Amniotic epithelial cell (primary cell): ENCODE measurements at regions not wholly inside any gene's neighbourhood (a gene's known extent, or its start where the extent isn't known, plus 50 kb on each side); places are given as distances from the start of the nearest gene placed in this dataset.

Source experiments
- DNase-seq: peaks from one replicate; pipeline ENCODE4 v3.0.0-alpha.2; 2010; ENCODE audit warnings: low read depth

DNA sequence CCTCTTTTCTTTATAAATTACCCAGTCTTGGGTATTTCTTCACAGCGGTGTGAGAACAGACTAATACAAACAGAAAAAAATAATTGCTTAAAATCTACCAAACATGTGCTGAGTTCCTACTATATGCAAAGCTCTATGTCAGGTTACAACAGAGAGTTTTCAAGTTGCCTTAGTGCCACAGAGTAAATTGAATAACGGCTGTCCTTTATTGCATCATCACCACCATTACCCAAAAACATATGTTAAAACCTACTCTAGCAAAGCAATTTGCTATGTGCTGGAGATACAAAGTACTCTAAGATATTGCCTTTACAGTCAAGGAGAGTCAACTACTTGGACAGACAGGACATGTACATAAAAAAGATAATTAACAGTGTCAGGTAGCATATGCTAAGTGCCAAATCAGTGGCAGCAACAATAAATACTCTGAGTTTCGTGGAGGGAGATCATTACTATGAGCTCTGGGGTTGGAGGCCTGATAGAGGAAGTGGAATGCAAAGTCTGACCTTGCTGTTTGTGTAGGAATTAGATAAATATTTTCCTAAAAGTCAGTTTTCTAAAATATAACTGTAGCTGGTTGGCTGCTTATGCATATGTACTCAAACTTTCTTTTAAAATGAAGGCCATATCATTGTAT, 1058.7 kb upstream of the WWC1 start:
- no peak for DNase-seq

DNA sequence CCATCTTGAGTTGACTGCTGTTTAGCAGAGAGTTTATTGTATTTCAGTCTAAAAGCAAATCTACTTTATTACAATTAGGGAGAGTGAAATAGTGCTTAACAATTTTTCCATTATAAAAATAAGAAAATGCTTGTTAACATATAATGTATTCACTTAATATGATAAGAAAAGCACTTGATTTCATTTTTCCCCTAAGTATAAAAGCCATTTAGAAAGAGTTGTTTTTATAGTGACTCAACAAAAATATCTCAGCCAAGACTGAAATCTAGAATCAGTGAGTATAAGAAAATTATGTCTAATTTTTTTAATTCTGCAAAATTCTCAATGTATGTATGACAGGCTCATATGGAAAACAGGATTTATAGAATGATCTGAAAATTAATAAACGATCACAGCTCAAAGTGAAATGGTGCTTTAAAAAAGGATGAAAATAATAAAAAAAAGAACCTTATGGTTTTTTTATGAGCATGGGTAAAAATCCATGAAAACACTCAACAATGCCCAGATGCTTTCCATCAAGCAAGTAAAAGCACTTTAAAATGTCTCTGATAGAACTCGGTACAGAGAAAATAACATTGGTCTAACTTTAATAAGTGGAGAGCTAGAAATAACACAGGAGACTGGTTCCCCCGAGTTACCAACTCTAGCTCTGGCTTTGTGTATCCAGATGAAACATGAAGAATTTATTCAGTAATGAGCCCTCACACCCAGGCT, 1057.8 kb upstream of the WWC1 start:
- no peak for DNase-seq

DNA sequence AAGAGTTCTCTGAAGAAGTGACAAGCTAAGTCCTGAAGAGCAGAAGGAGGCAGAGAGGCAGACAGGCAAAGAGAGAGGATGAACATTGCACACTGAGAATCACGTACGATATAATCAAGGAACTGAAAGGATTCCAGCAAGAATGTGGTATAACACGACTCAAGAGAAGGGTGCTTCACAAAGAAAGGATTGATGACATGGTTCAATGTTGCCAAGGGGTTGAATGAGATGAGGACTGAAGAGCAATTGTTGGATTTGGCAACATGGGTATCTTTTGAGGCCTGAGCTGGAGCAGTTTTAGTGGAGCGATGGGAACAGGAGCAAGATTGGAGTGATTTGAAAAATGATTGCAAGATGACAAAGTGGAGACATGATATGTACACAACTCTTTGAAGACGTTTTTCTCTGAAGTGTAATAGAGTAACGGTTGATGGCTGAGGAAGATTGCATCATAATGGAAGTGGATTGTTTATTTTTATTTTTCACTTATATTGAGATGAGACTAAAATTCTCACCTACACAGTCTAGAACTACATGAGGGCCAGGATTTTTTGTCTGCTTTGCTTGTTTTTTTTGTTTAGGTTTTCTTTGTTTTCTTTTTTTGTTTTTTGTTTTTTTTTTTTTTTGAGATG, 1049.9 kb upstream of the WWC1 start:
- no peak for DNase-seq

DNA sequence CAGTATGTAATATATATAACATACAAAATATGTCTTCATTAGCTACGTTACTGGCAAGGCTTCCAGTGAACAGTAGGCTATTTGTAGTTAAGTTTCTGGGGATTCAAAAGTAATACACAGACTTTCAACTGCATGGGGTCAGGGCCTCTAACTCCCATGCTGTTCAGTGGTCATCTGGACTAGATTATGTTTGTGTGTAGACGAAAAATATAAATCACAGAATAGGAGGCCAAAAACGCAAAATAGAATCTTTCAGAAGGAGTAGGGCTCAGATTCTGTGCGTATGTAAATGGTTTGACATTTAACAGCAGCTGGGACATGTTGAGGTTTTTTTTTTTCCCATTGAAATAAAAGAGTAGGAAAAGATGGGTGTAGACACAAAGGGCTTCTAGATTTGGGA, 1048.7 kb upstream of the WWC1 start:
- DNase-seq, result no peak

DNA sequence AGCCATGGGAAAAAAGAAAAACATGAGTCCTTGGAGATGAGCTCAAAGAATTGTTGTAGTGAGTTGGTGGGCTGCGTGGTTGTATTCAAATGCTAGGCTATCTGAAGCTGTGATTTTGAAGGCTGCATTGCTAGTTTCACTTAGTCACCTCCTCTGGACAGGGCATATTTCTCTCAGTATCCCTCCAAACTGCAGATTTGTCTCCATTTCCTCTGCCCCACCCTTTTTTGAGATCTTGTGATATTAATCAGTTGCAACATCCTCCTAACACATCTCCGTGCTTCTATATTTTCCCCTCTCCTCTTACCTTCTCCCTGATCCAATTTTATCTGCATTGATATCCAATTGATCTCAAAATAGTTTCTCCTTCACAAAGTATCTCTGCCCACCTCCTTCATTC, 1048.0 kb upstream of the WWC1 start:
- no peak for DNase-seq

DNA sequence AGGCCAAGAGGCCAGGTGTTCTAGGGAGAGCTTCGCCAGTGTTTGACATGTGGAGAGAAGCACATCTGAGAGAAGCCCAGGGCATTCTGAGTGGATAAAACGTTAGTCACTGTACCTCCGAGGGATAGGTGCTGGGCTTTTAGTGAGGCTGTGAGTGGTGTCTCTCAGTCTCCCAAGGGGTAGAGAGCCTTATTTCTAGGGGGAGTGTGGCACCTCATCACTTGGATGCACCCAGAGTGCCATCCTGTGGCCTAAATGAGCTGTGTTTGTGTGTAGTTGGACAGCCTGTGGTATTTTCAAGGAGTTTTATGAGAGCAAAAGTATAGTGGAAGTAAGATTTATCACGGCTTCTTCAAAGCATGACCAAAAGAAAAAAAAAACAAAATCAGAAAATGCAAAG, 1046.9 kb upstream of the WWC1 start:
- peak; percentile 42 for DNase-seq

DNA sequence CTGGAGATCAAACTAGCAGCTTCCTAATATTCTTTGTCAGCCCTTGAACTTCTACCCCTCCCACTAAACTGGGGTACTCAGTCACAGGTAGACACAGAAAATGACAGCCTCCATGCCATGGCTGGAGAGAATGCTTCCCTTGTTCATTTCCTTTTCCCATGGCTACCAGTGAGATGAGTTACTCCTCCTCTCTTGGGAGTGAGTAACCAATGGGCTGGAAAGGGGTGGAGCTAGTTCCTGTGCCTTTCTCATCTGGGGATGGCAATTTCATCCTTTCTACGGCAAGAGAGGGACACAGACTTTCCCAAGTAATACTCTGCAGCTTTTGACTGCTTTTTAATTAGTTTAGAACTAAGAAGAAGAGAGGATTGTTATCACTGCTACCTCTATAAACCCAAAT, 1045.6 kb upstream of the WWC1 start:
- DNase-seq, result peak; percentile 20

DNA sequence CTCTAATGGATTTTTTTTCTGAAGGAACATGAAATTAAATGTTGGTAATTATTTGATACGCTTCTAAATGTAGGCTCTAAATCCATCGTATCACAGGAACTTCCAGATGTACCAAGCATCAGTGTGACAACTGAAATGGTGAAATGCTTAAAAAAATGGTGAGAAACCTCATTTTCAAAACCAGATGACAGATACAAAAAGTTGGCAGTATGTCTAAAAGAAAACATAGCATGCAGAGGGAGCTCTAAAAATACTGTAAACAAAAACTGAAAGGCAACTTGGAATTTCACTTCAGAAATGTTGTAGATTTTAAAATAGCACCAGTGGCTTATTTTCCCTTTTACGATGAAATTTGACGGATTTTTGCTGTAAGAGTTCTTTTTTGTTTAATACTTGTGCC, 1043.6 kb upstream of the WWC1 start:
- DNase-seq, result no peak

DNA sequence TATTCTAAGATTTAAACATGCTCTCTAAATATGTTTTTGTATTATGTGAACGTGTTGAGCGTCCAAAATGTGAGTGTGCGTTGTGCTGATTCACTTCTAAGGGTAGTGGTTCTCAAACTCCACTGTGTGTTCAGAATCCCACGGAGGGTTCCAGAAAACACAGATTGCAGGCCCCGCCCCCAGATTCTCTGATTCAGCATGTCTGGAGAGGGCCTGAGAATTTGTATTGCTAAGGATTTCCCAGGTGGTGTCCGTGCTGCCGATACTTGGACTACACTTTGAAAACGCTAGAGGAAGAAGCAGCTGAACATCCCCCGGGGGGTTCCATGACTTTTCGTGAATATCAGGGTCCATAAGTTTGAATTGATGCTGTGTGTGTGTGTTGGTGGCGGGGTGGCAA, 1043.2 kb upstream of the WWC1 start:
- DNase-seq, result peak; percentile 30

DNA sequence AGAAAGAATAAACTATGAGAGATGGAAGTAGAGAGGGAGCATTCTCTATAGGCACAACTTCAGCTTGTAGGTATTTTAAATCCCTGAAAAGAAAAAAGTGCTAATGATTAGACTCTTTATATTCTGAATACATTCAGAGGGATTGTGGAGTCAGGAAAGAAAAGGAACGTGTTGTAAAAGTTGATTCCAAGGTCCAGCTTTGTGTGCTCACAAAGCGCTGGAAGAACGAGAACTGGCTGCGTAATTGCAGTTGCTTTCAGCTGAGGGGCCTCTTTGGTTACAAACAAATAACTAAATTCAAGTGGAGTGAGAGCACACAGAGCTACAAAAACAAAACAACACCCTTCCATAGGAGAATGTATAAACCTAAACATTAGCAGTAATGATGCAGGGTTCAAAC, 1040.4 kb upstream of the WWC1 start:
- DNase-seq, result no peak

DNA sequence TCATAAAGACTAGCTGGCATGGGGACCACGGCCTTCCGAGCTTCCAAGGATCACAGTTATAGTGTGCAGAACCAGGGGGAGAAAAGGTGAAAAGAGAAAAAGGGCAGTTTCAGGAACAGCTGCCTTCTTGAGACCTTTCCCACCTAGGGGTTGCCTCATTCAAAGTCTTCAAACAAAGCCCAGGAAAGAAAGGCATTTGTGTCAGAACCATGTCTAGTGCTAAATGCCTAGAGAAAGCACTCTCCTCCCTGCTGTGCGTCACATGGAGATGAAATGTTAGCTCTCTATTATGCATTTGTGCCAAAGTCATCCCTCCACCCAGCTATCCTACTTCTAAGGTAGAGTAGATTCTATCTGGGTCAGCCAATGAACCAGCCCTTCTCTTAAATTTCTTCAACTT, 1037.3 kb upstream of the WWC1 start:
- DNase-seq, result no peak

DNA sequence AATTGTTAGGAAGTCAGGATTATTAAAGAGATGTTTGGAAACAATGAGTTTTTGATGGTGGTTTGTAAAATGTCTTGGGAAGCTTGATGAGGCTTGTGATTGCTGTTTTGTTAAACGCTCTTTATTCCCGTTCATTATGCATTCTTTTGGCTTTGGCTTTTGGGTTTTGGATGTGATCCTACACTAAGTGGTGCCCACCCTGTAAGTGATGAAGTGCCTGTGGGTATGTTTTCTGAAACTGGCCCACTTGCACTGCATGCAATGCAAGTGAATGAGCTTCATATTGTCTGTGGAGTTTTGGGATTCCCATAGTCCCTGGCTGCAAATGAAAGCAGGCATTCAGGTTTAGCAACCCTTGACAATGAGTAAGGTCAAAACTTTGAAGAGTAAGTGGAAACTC, 1035.5 kb upstream of the WWC1 start:
- DNase-seq, result no peak

DNA sequence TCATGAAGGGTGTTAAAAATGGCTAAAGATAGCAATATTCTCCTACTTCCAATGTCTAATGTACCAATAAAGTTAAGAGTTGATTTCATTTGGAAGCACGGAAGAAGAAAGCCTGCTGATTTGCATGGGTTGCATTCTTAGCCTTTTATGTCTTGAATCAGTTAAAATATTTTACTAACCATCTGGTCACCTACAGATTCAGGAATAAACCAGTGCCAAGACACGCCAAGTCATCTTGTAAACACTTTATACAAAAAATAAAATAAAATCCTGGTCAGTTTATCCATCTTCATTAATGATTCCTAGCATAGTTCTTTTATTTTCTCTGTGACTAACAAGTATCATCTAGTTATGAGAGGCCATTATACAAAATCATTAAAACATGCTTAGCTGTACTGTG, 1031.6 kb upstream of the WWC1 start:
- no peak for DNase-seq

DNA sequence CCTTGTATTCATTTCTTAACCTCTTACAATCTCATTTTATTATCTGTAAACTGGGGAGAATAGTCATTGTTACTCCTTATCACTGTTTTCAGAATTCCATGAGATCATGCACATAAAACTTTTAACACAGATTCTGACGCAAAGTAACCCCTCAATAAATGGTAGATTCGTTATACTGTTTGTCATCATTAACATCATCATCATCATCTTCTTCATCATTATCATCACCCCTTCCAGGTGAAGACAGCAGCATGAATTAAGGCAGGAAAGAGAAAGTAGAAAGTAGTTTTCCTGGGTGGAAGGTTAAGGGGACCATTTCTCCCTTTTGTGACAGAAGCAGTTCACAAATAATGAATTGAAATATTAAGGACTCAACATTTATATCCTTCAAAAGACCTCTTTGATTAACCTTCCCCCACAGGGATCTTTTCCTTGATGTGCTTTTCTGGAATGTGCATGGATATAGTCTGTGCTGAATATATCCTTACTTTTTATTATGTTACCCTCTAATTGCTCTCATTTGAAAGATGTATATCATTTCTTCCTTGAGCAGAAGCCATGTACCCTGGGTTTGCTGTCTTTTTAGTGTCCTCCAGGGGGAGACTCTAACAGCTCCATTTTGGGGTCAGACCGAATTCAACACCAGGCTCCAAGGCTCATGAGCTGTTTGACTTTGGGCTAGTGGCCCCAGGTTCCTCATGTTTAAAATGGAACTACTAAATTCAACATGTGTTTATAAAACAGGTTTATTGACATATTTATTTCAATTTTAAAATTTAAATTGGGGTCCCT, 1029.9 kb upstream of the WWC1 start:
- peak; percentile 14 for DNase-seq

DNA sequence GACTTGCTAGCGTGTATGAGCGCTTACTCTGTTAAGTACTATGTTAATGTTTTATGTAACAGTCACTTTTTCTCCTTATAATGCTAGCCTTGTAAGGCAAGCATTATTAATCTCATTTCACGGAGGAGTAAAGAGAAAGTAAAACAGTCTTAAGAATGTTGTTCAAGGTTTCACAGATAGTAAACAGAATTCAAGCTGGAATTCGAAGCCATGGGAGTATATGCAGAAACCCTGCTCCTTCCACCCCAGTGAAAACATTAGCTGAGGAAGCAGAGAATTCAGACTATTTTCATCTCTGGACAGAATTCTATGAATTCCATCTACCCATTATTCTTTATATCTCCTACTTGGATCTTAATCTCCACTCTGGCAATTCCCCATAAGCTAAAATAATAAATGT, 1028.3 kb upstream of the WWC1 start:
- DNase-seq, result peak; percentile 48

DNA sequence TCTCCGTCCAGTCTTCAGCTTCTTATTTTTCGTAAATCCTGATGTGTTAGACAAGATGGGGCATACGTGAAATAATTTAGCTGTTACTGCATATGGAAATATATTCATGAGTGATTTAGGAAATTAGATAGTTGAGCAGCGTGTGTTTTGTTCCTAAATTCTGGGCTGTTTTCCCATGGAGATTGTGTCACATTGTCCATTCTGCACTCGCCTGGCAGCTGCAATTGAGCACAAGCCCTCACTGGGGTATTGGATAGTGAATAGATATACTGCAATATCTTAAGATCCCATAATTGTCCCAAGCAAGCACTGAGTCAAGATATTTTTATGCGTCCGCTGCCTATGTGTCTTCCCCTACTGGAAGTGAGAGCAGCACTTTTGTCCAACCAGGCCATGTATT, 1027.1 kb upstream of the WWC1 start:
- DNase-seq, result no peak

DNA sequence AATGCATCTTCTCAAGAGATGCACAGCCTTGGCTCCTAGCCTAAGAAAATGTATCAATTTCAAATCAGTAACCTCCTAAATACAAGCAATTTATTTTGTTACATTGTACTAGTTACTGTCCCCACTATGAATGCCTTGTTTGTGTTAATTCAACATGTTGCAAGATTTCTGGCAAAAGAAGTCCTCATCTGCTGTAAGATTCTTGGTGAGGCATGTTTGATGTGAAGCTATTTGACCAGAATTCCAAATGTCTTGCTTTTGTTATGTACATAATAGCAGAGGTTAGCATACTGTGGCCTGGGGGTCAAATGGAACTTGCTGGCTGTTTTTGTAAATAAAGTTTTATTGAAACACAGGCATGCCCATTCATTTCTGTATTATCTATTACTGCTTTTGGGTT, 1023.1 kb upstream of the WWC1 start:
- no peak for DNase-seq

DNA sequence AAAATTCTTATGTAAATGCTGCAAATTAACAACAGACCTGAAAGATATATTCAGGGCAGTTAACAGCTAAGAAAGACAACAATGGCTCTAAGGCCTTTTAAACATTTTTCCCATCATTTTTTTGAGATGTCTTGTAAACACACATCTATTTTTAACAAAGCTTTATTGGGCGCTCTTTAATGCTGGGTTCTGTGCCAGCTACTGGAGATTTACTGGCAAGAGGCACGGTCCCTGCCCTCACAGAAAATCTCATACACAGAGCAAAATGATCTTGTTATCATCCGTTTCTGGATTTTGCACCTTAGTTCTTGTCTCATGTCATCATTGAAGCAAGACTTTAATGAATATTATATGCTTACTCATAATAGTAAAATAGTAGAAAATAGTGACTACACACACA, 1022.3 kb upstream of the WWC1 start:
- DNase-seq, result no peak

DNA sequence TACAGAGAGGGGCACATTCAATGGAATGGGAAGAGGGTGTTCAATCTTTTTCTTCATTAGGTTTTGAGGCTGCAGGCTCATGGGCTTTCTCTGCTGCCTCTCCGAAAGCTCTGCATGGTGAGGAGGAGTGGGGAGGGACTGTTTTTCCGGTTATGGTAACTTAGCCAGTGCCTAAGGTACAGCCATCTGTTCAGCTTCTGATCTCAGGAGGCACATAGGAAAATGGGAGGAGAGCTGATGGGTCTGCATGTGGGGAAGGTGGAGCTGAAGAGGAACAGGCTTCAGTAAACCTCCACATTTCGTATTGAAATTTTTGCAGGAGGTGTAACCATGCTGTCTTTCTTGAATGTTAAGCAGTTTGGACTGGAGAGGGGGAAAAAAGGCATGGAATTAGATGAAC, 1020.4 kb upstream of the WWC1 start:
- DNase-seq, result no peak

DNA sequence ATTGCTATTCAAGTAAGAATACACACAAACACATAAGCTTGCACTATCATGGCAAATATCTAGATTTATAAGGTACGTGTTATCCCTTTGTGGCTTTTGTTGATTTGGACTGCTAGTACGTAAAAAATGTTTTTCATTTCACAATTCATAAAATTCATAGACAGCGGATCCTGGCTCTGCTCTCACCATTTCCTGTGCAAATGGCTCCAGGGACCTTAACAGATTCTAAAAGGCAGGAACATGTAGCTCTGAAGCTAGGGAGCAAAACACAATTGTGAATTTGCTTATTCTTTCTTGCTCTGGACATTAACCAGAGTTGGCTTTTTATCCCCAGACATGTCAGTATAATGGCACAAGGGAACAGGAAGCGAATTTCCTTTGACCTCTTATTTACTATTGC, 1019.9 kb upstream of the WWC1 start:
- no peak for DNase-seq

DNA sequence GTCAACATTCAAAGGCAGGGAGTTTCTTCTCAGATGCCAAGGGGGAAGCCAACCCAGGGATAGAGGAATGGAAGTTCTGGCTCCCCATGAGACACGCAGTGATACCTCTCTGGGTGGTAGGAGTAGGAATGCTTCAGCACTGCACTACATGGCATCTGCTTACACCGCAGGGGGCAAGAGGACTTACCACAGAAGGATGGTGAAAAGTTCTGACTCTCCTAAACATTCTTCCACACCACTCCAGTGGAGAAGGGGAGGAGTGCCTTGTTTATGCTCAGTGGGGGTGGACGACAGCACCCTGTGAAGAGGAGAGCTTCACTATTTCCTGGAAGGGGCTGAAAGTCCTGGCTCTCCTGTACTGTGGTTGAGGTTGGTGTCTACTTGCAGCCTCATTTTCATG, 1011.3 kb upstream of the WWC1 start:
- no peak for DNase-seq

DNA sequence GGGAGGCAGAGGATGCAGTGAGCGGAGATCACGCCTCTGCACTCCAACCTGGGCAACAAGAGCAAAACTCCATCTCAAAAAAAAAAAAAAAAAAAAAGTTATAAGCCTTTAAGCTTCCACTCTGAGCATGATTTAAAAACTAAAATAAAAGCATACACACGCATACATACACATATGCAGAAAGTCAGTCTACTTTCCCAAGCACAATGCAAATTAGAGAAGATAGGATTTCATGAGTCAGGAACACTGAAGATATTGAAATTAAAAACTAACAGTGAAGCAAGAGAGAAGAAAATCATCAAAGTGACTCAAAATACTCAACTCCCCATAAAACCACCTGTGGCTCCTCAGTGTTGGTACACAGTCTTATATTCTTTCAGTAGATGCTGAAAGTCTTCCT, 1009.5 kb upstream of the WWC1 start:
- DNase-seq, result no peak

DNA sequence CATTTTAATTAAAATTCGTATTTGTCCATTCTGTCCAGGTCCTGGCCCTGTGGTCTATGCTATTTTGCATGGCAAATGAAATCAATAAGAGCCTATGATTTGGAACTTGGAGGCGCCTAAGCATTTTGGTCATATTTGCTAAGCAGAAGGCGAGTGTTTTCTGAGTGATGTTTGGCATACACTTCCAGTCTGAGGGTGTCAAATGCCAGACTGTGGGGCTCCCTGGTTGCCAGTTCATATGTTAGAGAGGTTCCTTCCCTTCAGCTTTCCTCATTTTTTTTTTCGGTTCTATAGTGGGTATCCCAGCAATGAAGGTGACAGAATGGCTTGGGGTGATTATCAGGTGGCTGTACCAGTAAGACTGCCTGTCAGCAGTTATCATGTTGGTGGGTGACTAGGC, 1007.8 kb upstream of the WWC1 start:
- DNase-seq, result no peak
